Ascending aorta (tissue), 2 donors: ENCODE measurements at regions not wholly inside any gene's neighbourhood (a gene's known extent, or its start where the extent isn't known, plus 50 kb on each side); places are given as distances from the start of the nearest gene placed in this dataset.
"Not testable (repeated sequence)": the region's sequence is repeated elsewhere in the genome, so short reads cannot be mapped to it uniquely, and the experiment has no call there.

ENCODE experiments used
- DNase-seq, 2 donors: peaks; one replicate each; pipeline ENCODE4 v3.0.0-alpha.2; 2019; ENCODE audit warnings: low spot score in 2 of 2
- H3K27ac ChIP-seq, 2 donors: fragments of 200-600 bp; sonication (generic); one replicate each; pipeline ENCODE4 v1.5.1; 2016 to 2017; ENCODE audit warnings: mild to moderate bottlenecking in 1 of 2
- H3K27me3 ChIP-seq: fragments of 200-600 bp; sonication (generic); one replicate; pipeline ENCODE4 v1.5.1; 2017
- H3K36me3 ChIP-seq, 2 donors: fragments of 200-600 bp; sonication (generic); one replicate each; pipeline ENCODE4 v1.5.1; 2016
- H3K4me1 ChIP-seq, 2 donors: fragments of 200-600 bp; sonication (generic); one replicate each; pipeline ENCODE4 v1.5.1; 2016 to 2017; ENCODE audit warnings: mild to moderate bottlenecking in 1 of 2
- H3K4me3 ChIP-seq, 2 donors: fragments of 200-600 bp; sonication (generic); one replicate each; pipeline ENCODE4 v1.5.1; 2016 to 2017; ENCODE audit warnings: mild to moderate bottlenecking in 1 of 2
- H3K9me3 ChIP-seq, 2 donors: fragments of 200-600 bp; sonication (generic); one replicate each; pipeline ENCODE4 v1.5.1; 2016
- intact Hi-C: fragments of 100-400 bp; cut with DNase I; formaldehyde crosslinking; loops from one replicate; pipeline ENCODE4 v1.15.1; 2023
- TF ChIP-seq, protein P1 (sequence below), 3 experiments: fragments of 200-600 bp in 2 of 3; fragments of 450-650 bp in 1 of 3; sonication (generic) in 2 of 3; IDR thresholded peaks; one replicate each; pipeline ENCODE4 v1.5.1; 2016 to 2019; ENCODE audit warnings: antibody characterized with exemption in 3 of 3, mild to moderate bottlenecking in 1 of 3, moderate library complexity in 1 of 3

DNA sequence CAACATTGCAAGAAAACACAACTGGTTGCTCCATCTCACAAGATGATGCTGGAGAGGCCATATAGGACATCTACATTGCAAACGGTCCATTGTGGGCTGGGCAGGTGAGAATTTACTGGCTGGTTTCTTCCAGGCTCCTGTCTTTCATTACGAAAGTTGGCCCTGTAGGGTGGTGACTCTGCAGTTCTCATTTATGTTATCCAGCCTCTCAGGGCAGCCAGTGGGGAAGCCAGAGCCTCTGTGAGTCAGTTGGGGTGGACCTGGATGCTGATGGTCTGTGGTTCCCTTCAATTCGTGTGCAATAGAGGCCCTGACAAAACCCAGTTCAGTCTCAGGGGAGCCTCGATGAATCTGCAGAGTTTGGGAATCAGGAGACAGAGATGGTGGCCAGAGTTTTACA, 341.0 kb upstream of the CCL2 start:
- no peaks in the 10 kb centered on the region for H3K4me1 ChIP-seq
- DNase-seq, result no peak
- no peaks in the 10 kb centered on the region for H3K27me3 ChIP-seq
- intact Hi-C loops, result no loop called here
- no peak overlapping the region for H3K27ac ChIP-seq
- TF ChIP-seq, protein P1, sequence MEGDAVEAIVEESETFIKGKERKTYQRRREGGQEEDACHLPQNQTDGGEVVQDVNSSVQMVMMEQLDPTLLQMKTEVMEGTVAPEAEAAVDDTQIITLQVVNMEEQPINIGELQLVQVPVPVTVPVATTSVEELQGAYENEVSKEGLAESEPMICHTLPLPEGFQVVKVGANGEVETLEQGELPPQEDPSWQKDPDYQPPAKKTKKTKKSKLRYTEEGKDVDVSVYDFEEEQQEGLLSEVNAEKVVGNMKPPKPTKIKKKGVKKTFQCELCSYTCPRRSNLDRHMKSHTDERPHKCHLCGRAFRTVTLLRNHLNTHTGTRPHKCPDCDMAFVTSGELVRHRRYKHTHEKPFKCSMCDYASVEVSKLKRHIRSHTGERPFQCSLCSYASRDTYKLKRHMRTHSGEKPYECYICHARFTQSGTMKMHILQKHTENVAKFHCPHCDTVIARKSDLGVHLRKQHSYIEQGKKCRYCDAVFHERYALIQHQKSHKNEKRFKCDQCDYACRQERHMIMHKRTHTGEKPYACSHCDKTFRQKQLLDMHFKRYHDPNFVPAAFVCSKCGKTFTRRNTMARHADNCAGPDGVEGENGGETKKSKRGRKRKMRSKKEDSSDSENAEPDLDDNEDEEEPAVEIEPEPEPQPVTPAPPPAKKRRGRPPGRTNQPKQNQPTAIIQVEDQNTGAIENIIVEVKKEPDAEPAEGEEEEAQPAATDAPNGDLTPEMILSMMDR (IDR thresholded peaks at IDR 0.05), result no peak
- no peaks in the 10 kb centered on the region for H3K9me3 ChIP-seq
- no peaks in the 10 kb centered on the region for H3K36me3 ChIP-seq
- H3K4me3 ChIP-seq, result no peak overlapping the region

DNA sequence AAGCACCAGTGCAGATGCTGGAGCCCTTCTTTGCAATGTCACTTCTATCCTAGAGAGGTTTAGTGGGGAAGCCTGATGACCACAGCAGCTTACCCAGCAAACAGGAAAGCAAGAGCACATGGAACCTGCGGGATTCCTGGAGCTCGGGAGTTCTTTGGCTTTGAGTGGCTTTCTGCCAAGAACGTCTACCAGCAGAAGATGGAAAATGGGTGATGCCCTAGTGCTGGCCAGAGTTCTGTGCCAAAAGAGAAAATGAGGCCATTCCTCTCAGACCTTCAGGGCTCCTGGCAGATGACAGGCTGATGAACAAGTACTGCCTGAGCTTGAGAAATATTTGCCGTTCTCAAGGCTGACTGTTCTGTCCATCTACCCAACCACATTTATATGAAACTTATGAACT, 332.1 kb upstream of the CCL2 start:
- Histone ChIP-seq H3K4me1 (no peaks in the 10 kb centered on the region), H3K36me3 (no peaks in the 10 kb centered on the region), H3K9me3 (no peaks in the 10 kb centered on the region), H3K4me3 (no peak overlapping the region), H3K27me3 (no peaks in the 10 kb centered on the region), H3K27ac (no peak overlapping the region)
- TF ChIP-seq, protein P1 (IDR thresholded peaks at IDR 0.05), result no peak
- intact Hi-C loops, result no loop called here
- no peak for DNase-seq

DNA sequence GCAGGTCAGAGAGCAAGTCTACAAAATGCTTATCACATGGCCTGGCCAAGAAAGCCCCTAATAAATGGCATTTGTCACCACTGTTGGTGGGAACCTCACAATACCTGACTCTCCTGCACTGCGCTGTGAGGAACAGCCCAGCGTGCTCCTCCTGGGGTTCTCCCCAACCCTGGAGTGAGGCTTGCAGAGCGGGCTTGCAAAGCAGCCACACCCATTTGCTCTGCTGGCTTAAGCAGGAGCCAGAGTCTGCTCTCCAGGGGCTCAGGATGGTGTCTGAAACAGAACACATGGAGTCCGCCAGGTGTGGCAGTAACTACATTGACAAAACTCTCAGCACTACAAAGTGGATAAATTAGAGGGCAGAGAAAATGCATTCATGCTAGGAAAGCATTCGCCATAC, 331.0 kb upstream of the CCL2 start:
- Histone ChIP-seq H3K27me3 (no peaks in the 10 kb centered on the region), H3K4me3 (no peak overlapping the region), H3K9me3 (no peaks in the 10 kb centered on the region), H3K36me3 (no peaks in the 10 kb centered on the region), H3K27ac (no peak overlapping the region), H3K4me1 (no peaks in the 10 kb centered on the region)
- DNase-seq, result no peak
- intact Hi-C loops, result no loop called here
- TF ChIP-seq, protein P1 (IDR thresholded peaks at IDR 0.05), result no peak

DNA sequence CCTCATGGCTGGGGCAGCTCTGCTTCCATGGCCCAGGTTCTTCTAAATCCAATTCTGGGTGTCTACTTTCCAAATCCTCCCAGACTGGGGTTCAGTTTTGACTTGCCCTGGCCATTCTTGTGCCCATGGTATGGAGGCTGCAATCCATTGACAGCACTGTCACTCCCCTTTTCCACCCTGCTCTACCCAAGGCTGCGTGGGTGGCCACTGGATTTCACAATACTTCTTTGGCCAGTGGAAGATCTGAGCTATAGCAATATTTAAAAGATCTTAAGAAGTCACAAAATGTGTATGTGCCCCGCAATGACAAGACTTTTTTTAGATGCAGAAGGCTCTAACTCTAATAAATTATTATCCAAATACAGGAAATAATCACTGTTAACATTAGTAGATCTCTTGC, 329.4 kb upstream of the CCL2 start:
- Histone ChIP-seq H3K4me3 (no peak overlapping the region), H3K4me1 (no peaks in the 10 kb centered on the region), H3K36me3 (no peaks in the 10 kb centered on the region), H3K27ac (no peak overlapping the region), H3K9me3 (no peaks in the 10 kb centered on the region), H3K27me3 (no peaks in the 10 kb centered on the region)
- TF ChIP-seq, protein P1 (IDR thresholded peaks at IDR 0.05), result no peak
- no peak for DNase-seq
- intact Hi-C loops, result no loop called here

DNA sequence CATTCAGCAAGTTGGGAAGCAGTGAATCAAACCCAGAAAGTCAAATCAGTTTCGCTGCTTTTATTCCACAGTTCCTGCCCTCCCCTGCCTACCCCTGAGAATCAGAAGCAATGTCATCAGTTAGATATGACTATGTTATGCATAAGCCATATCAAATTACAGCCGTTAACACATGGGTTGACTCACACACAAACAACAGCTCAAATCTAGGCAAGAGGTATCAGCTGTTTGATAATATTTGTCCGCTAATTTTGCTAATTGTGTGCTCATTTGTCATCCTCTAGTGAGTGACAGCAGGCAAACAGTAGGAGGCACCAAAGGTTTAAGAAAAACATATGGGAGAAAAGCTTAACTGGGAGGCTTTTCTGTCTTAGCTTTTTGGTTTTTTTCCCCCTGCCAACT, 327.4 kb upstream of the CCL2 start:
- no peaks in the 10 kb centered on the region for H3K36me3 ChIP-seq
- no peak overlapping the region for H3K27ac ChIP-seq
- H3K4me3 ChIP-seq, result no peak overlapping the region
- intact Hi-C loops, result no loop called here
- TF ChIP-seq, protein P1 (IDR thresholded peaks at IDR 0.05), result no peak
- H3K9me3 ChIP-seq, result no peaks in the 10 kb centered on the region
- no peaks in the 10 kb centered on the region for H3K4me1 ChIP-seq
- no peaks in the 10 kb centered on the region for H3K27me3 ChIP-seq
- DNase-seq, result no peak

DNA sequence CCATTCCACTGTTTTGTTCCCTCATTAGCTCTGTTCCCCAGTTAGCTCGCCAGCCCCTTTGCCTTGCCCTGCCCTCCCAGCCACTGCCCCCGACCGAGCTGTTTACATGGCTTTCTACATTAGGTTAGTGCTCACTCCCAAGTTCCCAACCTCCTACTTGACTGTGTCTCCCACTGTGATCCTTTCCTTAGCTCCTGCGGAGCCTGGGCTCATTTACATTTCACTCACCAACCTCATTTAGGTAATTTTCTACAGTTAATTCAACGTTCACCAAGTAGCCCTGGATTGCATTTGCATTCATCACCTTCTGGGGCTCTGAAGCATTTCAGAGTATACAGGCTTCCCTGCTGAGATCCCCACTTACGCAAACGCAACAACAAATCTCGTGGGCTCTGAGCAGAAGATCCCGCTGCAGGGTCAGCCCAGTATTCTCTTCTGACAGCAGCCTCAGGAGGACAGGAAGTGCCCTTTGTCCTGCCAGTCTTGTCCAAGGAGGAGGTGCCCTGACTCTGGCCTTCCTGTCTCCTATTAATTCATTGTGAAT, 325.8 kb upstream of the CCL2 start:
- Histone ChIP-seq H3K4me1 (no peaks in the 10 kb centered on the region), H3K27me3 (no peaks in the 10 kb centered on the region), H3K27ac (no peak overlapping the region), H3K4me3 (no peak overlapping the region), H3K36me3 (no peaks in the 10 kb centered on the region), H3K9me3 (no peaks in the 10 kb centered on the region)
- TF ChIP-seq, protein P1 (IDR thresholded peaks at IDR 0.05), result no peak
- DNase-seq, result no peak
- intact Hi-C loops, result no loop called here

DNA sequence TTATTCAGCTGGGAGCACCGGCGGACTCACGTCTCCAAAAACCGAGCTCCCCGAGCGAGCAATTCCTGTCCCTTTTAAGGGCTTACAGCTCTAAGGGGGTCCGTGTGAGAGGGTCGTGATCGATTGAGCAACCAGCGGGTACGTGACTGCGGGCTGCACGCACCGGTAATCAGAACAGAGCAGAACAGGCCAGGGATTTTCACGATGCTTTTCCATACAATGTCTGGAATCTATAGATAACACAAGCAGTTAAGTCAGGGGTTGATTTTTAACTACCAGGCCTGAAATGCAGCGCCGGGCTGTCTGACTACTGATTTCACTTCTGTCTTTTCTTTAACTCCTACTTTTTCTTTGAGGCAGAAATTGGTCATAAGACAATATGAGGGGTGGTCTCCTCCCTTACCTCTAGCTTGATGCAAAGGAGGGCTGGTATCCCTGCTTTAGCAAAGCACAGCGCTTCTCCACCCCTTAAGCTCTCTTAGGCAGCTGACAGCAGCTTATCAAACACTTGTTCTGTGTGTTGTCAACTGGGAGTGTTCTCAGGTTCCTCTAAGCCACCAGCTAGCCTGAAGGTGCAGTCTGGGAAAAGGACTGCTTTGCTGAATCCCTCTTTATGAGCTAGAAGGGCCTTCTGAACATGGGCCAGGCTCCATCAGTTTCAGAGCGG, 323.8 kb upstream of the CCL2 start:
- H3K36me3 ChIP-seq, DNase-seq, H3K9me3 ChIP-seq, intact Hi-C loops, H3K4me3 ChIP-seq, H3K27ac ChIP-seq, H3K27me3 ChIP-seq, H3K4me1 ChIP-seq: not testable (repeated sequence)
